A673 (cell line): ENCODE measurements at regions not wholly inside any gene's neighbourhood (a gene's known extent, or its start where the extent isn't known, plus 50 kb on each side); places are given as distances from the start of the nearest gene placed in this dataset.
A peak's percentile ranks its signal among the peaks of the same experiment; 100 is the strongest.

Source experiments
- CTCF ChIP-seq: fragments of 300-800, 200-600 bp; sonication (generic); conservative IDR thresholded peaks from 2 replicates; pipeline ENCODE4 v1.5.1; 2017; ENCODE audit warnings: low read depth, mild to moderate bottlenecking, antibody characterized with exemption, low read length, moderate library complexity, mixed read lengths
- EZH2 ChIP-seq: fragments of 200-600 bp; sonication (generic); IDR thresholded peaks from 2 replicates; pipeline ENCODE4 v1.6.1; 2017; ENCODE audit warnings: borderline replicate concordance, low read depth, mild to moderate bottlenecking, mixed read lengths, antibody characterized with exemption, low read length; ENCODE audit not compliant: poor library complexity, severe bottlenecking

DNA sequence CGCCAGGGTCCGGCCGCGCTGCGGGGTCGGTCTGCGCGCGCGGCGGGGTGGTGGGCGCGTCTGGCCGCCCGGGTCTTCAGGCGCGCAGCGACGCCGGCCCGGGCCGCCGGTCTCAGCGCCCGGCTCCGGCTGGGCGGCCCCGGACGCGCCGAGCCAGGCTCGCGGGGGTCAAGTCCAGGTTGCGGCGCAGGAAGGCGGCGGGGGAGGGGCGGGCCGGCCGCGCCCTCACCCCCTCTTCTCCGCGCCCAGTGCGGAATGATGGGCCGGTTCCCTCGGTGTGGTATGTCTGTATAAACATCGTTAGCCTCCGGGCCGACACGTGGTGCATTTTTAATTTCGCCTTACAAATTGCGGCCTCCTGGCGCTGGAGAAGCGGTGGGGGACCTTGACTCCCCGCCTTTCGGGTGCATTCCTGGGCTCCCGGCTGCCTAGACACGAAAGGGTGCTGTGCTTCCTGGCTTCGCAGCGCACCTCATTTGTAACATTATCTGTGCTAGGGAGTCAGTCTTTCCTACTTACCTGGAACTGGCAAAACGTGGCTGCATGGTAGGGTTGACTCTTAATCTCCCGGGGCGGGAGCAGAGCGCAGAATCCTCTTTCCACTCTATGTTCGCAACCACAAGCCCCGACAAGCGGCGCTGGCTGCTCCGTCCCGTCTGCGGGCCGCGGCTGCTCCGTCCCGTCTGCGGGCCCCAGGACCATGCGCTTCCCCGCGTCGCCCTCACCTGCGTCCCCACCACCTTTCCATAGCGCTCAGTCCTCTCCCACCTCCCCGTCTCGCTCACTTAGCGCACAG, 69.0 kb downstream of the CTAGE1 start:
- TF ChIP-seq CTCF (no peak), EZH2 (peak; percentile 92)
